ENCODE measurements at regions not wholly inside any gene's neighbourhood (a gene's known extent, or its start where the extent isn't known, plus 50 kb on each side); places are given as distances from the start of the nearest gene placed in this dataset.

GRCh38 chr1:218694636-218695035 is 349.5 kb downstream of the TGFB2 start:
- TF ChIP-seq, protein P1, sequence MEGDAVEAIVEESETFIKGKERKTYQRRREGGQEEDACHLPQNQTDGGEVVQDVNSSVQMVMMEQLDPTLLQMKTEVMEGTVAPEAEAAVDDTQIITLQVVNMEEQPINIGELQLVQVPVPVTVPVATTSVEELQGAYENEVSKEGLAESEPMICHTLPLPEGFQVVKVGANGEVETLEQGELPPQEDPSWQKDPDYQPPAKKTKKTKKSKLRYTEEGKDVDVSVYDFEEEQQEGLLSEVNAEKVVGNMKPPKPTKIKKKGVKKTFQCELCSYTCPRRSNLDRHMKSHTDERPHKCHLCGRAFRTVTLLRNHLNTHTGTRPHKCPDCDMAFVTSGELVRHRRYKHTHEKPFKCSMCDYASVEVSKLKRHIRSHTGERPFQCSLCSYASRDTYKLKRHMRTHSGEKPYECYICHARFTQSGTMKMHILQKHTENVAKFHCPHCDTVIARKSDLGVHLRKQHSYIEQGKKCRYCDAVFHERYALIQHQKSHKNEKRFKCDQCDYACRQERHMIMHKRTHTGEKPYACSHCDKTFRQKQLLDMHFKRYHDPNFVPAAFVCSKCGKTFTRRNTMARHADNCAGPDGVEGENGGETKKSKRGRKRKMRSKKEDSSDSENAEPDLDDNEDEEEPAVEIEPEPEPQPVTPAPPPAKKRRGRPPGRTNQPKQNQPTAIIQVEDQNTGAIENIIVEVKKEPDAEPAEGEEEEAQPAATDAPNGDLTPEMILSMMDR (IDR thresholded peaks at IDR 0.05; ENCODE audit: low read depth, low read length): no peak
- no peak for TF ChIP-seq MAX (IDR thresholded peaks at IDR 0.05; ENCODE audit: low read depth, low read length)
- no peak for TF ChIP-seq POLR2A (IDR thresholded peaks at IDR 0.05; ENCODE audit: extremely low read depth, insufficient read length)
- TF ChIP-seq MYC (IDR thresholded peaks at IDR 0.05; ENCODE audit: low read depth, low read length): no peak

Measured in NB4 (cell line).